Forelimb muscle (tissue), 1 donor: ENCODE measurements at regions not wholly inside any gene's neighbourhood (a gene's known extent, or its start where the extent isn't known, plus 50 kb on each side); places are given as distances from the start of the nearest gene placed in this dataset.
A peak's percentile ranks its signal among the peaks of the same experiment; 100 is the strongest.
"Not testable (repeated sequence)": the region's sequence is repeated elsewhere in the genome, so short reads cannot be mapped to it uniquely, and the experiment has no call there.

ENCODE experiments used
- DNase-seq: peaks from one replicate; pipeline ENCODE4 v3.0.0-alpha.2; 2013; ENCODE audit warnings: low read depth

DNA sequence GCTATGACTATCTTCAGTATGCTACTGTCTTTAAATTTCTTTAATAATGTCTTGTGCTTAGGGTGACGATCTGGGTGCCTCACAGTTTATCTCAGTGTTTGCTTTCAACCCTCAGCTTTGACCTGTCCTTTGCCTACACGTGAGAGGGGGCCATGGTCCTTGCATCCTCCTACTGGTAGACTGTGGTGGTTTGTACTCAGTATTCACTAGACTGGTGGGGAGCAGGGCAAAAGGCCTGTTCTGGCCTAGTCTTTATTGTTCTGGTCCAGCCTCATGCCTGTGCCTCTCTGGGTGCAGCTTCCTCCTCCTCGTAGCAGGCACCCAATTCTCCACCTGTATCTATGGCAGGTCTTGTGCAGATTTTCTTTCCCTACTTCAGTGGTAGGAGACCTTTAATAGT, 354.9 kb downstream of the CD109 start:
- DNase-seq: no peak

DNA sequence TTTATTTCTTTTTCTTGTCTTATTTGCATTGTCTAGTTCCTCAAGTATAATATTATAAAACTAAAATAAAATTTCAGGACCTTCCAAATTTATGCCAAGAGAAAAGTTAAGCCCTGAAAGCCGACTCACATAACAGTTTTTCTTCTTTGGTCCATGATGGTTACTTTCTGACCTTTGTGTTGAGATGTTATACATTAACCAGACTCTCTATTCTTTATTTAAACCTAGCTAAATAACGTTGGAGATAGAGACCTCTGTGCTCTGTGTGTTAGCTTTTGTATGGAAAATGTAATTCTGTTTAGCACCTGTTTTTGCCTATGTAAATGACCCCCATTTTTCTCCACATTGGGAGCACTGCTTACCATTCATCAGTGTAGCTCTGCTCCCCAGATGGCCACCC, 352.4 kb downstream of the CD109 start:
- no peak for DNase-seq

DNA sequence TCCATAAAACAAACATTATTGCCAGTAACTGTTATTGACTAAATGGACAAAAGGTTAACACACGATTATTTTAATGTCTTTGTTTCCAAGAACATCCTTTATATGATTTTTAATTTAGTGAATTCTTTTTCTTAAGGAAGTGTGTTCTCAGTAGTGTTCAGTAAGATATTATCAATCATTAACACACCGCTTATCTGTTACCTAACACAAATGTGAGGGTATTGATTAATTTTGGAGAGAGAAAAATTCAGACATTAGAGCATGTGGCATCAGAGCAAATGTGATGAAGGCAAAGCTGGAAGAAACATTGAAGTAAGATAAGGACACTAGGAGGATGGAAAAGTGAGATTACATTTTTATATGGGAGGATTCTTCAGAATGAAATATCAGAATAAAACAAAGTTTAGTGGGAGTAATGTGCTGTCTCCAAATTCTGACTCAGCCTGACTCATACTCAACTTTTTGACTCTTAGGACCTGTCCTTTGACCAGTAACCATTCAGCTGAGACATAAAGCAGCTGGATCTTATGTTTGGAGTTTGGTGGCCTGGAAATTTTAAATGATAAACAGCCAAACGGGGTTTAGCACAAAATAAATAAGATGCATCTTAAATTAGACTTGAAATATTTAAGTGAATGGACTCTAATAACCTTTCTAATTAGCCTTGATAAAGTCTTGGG, 348.6 kb downstream of the CD109 start:
- DNase-seq: no peak

DNA sequence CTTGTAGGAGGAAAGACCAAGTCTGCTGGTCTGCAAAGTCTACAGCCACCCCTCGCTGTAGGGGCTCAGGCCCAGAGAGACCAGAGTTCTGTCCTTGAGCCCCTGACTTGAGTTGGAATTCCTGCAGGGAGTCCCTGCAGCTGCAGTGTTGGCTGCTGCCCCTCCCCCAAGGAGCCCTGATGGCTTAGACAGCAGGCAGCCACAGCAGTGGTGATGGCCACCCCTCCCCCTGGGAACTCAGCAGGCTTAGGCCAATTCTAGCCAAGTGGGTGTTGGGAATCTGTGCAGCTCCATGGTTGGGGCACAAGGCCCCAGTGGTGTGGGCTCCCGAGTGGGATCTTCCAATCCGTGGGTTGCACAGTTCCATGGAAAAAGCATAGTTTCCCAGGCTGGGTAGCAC, 345.4 kb downstream of the CD109 start:
- DNase-seq: no peak

DNA sequence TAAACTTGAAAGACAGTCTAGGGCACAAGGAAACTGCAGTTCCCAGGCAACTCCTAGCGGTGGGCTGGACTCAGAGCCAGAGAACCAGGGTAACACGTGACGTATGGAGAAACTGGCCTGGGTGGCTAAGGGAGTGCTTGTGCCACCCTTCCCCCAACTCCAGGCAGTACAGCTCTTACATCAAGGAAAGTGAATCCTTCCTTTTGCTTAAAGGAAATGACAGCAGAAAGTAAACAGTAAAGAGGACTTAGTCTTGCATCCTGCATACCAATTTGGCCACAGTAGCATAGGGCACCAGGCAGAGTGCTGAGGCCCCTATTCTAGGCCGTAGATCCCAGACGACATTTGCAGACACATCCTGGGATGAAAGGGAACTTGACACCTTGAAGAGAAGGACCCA, 322.8 kb downstream of the CD109 start:
- DNase-seq: no peak

DNA sequence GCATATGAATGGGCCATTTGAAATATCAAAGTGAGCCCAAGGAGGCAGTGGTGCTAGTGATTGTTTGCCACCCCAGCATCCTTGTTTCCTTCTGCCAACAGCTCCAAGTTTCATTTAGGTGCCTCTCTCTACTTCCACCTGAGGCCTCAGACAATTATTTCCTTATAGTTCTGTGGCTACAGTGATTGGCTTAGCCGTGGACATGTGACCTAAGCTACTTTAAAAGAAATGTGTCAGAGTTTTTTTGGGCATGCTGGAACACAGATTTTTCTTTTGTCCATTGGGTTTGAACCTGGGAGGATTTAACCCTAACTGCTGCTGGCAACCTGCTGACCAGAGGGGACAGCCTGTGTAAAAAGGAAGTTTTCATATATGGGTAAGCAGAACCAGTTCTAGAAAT, 319.4 kb downstream of the CD109 start:
- DNase-seq: no peak

DNA sequence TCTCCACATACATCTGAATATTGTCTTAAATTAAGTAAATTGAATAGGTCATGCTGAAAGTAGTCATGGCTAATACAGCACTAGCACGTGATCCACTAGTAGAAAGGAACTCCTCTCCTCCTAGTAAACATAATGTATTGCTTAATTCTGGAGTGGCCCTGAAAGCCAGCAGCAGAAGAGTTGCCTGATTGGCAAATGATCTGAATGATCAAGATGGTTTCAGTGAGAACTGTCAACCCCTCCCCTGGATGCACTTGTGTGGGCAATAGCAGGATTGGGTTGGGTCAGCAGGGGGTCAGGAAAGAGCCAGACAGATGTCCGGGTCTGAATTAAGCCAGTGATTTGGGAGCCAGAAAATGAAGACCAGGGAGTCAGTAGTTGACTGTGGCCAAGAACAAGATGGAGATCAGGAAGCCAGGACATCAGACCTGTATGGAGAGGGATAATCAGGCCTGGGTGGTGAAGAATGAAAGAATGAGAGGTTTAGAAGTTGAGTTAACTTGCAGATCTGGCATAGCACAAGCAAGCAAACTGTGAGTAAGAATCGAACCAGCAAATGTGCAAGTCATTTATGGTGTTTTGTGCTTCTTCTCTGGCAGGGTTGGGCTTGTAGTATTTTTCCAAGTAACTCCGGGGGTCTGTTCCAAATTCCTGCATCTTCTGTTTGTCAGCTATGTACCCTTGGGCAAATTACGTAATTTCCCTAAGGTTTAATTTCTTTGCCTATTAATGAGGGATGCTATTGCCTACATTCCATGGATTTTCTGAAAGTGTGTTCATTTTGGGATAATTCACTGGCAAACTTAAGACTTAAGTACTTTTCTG, 304.9 kb downstream of the CD109 start:
- DNase-seq: peak; percentile 65

DNA sequence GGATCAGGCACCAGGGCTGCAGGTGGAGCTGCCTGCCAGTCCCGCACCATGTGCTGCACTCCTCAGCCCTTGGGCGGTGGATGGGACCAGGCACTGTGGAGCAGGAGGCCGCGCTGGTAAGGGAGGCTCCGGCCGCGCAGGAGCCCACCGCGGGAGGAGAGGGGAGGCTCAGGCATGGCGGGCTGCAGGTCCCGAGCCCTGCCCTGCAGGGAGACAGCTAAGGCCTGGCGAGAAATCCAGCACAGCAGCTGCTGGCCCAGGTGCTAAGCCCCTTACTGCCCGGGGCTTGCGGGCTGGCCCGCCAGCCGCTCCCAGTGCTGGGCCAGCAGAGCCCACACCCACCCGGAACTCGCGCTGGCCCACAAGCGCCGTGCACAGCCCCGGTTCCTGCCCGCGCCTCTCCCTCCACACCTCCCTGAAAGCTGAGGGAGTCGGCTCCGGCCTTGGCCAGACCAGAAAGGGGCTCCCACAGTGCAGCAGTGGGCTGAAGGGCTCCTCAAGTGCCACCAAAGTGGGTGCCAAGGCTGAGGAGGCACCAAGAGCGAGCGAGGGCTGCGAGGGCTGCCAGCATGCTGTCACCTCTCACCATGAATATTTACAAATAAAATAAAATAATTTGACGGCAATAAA, 294.7 kb downstream of the CD109 start:
- DNase-seq: not testable (repeated sequence)

DNA sequence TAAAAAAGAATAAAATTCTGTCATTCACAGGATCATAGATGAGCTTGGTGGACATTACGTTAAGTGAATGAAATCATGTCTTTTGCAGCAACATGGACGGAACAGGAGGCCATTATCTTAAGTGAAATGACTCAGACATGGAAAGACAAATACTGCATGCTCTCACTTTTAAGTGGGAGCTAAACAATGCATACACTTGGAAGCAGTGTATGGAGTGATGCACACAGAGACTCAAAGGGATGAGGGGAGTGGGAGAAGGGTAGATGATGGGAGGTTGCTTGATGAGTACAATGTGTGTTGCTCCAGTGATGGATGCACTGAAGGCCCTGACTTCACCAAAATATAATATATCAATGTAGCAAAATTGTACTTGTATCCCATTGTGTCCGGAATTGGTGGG, 293.4 kb downstream of the CD109 start:
- no peak for DNase-seq

DNA sequence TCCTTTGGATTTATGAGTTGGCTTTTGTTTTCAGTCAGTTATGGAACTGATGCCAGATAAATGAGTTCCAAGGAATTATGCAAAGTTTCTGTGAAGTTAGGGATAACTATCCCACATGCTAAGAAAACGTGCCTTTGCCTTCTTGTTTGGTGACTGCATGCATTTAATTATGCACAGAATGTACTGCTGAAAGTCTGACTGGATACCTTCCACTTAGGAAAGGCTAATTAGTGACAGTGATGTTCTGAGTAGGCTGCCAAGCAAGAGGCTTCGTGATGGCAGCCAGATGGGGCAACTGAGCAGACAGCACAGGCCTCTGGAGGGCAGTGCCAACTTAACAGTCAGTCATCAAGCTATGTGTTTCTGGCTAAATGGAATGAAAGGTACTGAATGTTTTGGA, 289.9 kb downstream of the CD109 start:
- DNase-seq: no peak

DNA sequence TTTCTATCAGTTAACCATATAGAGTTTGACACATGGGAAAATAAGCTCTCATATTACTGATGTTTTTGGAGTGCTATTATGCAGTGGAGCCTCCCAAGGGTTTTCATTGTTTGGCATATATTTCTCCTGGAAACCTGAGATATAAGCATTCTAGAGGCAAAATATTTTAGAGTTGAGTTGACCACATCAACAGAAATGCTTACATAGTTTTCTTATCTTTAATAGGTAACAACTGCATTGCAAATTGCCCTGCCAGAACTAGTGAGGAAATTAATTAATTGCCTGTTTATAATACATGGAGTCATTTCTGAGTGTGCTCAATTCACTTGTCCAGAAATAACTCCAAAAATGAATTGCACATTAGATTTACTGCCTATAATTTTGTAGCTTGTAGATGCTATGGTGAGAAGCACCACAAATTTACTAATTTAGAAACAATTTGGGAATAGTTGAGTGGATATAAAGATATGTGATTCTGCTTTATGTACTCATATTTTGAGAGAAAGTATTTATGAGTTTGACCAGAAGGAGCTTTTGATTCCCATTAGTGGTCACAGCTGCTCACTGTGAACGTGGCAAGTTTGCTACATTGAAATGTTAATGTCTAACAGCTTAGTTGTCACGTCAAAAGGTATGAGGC, 288.7 kb downstream of the CD109 start:
- no peak for DNase-seq

DNA sequence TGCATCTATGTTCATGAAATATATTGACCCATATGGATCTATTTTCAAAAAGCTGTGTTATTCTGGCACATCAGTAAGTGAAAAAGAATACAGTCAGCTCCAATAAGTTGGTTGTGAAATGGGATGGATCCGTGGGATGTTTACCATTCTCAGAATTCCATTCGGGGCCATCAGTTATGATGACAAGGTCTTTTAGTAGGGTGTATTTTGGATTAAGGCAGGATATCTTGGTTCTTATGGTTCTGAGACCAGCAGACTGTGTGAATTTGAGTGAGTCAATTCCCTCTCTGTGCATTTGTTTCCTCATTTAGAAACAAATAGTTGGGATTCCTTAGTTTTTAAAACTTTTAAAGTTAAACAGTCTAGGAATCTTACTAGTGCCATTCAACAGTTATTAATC, 287.4 kb downstream of the CD109 start:
- DNase-seq: no peak

DNA sequence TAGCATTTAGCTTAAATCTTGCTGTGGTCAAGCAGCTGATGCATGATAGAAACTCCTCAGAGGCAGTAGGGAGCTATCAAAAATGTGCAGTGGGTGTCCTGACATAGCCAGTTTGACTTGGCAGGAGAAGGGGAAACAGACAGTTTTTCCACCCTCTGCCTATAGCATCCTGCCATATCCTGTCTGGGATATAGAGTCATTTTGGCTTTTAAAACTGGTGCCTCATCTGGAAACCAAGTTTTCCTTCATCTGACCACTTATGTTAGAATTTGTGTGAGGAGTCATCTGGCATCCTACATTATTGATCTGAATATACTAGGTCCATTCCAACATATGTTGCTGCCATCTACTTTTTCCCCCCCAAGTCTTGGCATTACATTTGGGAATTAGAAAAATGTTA, 284.1 kb downstream of the CD109 start:
- DNase-seq: no peak

DNA sequence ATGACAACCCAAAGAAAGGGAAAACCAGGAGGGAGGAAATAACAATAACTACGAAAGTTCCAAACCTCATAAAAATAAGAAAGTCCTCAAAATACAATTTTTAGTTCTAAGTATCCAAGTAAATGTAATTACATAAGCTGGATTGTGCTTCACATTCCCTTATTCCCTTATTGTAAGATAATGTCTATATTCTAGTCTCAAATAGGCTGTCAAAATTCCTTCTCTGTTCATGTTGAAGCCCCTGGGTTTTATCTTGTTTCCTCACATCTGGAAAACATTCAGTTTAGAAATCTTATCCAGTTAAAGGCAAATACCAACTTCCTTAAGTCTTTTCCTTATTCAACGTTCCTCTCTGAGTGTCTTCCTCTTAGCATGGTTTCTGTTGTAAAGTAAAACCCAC, 282.3 kb downstream of the CD109 start:
- DNase-seq: no peak

DNA sequence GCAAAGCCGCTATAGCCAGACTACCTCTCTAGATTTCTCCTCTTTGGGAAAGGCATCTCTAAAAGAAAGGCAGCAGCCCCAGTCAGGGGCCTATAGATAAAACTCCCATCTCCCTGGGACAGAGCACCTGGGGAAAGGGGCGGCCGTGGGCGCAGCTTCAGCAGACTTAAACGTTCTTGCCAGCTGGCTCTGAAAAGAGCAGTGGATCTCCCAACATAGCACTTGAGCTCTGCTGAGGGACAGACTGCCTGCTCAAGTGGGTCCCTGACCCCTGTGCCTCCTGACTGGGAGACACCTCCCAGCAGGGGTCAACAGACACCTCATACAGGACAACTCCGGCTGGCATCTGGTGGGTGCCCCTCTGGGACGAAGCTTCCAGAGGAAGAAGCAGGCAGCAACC, 276.5 kb downstream of the CD109 start:
- not testable (repeated sequence) for DNase-seq

DNA sequence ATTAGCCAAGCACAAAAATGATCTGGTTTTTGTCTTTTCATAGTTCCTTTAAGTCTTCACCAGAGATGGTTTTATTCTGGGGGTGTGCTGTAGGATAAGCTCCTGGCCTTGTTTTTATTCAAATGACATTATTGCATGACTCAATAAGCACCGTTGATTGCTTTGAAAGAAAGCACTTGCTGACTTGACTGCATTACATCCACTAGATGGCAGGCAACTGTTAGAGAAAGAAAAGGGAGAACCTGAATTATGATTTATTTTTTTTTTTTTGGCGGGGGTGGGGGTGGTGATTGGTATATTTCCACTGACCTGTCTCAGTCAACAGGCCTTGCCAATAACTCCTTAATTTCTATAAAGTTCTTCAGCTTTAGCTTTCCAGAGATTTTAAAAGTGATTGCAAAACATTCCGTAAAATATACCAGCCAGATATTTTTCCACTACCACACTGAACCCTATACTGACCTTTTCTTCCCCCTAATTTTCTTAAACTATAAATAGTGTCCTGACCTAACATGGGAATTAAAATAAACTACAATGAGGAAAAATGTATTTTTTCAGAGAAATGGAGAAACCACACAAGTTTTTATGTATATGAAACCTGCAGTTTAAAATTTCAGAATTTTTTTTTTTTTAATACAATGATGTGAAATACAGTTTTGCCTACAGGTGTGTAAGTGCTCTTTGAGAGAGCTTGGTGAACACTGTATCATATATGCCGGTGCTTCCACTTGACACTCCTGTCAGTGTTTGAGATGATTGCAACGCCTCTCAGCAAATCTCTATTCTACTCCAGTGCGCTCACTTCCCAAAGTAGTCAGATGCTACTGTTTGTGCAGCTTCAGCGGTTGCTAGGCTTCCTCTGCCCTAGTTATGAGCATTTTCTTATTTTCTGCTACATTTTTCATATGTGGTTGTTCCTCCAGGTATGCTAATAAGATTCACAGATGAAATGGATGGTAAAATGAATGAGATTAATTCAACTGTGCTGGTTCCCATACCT, 274.3 kb downstream of the CD109 start:
- DNase-seq: no peak

DNA sequence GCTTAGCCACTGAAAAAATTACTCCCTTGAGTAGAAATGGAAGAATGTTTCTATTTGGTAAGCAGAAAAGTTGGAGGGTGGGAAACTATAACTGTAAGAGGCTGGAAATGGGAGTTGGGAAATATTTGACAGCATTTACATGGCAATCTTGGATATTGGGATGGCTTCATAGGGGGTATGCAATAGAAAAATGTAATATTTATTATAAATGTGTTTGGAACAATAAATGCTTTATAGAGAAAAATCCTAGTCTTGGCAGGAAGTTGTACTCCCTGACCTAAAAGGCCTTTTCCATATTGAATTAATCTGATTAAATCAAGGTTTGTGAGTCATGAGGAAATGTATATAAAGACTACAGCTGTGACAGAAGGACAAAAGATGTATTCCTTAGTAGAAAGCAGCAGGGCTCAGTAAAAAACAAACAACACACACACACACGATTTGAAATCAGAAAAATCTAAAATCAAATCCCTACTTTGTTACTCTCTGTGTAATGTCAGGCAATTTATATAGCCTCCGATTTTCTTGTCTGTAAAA, 272.3 kb downstream of the CD109 start:
- no peak for DNase-seq

DNA sequence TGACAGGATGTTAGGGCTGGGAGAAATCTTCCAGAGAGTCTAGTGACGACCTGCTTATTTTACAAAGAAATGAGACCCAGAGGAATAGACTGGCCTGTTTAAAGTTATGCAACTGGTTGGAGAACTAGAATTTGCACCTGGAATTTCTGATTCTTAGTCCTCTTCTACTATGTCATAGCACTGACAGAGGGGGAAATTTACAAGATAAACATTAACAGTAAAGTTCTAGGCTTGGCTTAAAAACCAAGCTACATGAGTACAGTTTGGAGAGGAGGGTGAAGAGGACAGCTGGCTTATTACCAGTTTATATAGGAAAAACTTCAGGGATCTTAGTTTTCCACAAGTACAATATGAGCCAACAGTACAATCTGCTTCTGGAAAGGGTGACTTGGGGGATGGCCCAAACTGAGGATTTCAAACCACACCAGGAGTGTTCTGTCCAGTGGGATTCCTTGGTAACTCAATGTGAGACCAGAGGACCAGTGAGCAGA, 269.6 kb downstream of the CD109 start:
- DNase-seq: peak; percentile 71

DNA sequence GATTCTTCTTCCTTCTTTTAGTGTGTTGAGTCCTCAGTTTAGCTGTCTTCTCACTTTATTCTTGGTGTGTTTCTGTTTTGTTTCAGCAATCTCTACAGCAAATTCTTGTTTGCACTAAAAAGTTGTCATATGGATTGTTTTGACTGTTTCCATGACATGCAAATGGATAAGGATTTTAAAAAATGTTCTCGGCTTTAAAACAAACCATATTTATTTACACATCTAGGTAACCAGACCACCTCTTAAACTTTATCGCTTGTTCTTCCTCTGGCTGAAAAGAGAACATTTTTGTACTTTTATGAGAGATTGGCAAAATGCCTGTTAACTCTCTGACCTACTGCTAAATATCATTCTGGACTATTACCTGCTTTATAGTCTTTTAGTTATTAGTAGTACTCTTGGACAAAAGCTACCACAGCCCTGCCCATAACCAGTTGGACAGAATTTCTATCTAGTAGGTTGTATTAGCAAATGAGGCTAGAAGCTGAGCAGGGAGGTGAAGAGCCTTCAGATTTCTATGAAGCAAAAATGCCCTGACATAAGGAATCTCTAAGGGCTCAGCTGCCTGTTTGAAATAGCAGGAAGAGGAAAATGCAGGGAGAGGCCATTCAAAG, 268.3 kb downstream of the CD109 start:
- DNase-seq: no peak

DNA sequence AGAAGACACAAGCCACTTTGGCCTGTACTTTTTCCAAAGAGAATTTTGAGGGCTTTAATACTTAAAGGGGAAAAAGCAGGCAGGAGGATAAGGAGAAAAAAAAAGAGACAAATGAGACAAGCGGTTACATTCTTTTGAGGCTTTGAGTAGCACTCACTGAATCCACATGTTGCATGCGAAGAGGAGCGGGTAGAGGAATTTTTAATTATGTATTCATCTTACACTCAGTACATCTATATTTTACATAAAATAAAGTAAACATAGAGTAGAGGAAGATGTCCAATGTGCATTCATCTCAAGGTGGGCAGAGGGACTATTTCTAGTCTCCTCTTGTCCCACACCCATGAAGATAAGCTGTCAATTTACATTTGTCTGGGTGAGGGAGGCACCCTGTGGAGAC, 266.9 kb downstream of the CD109 start:
- no peak for DNase-seq
